ENCODE measurements at regions not wholly inside any gene's neighbourhood (a gene's known extent, or its start where the extent isn't known, plus 50 kb on each side); places are given as distances from the start of the nearest gene placed in this dataset.

DNA sequence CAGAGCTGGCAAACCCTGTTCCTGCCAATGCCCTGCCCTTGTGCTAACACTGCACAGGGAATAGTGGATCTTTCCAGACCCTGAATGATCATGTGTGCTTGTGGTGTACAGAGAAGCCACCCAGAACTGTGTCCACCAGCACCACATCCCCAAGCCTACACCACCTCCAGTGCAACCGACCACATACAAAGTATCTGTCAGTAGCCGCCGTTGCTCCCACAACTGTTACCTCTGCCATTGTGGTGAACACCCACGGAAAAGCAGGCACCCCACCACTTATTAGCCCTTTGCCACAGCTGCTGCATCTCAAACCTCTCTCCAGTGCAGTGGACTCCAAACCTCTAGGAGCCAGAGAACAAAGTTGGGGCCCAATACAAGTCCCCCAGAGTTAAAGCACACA, 1049.6 kb downstream of the TRHDE start:
- H3K4me1 ChIP-seq: no peaks in the 10 kb centered on the region
- DNase-seq (ENCODE audit: low spot score in 2 of 2): no peak
- H3K36me3 ChIP-seq: no peaks in the 10 kb centered on the region
- peaks cover 0 to 9% (median 2%) of the 10 kb centered on the region in 4 donors for H3K9me3 ChIP-seq
- no peak overlapping the region for H3K27ac ChIP-seq
- H3K27me3 ChIP-seq: no peaks in the 10 kb centered on the region
- no peak overlapping the region for H3K4me3 ChIP-seq
- no peak for TF ChIP-seq EP300 (IDR thresholded peaks at IDR 0.05)
- WGBS, 2 donors: 88 to 100% methylated on average over 4 of the region's 4 CpGs

DNA sequence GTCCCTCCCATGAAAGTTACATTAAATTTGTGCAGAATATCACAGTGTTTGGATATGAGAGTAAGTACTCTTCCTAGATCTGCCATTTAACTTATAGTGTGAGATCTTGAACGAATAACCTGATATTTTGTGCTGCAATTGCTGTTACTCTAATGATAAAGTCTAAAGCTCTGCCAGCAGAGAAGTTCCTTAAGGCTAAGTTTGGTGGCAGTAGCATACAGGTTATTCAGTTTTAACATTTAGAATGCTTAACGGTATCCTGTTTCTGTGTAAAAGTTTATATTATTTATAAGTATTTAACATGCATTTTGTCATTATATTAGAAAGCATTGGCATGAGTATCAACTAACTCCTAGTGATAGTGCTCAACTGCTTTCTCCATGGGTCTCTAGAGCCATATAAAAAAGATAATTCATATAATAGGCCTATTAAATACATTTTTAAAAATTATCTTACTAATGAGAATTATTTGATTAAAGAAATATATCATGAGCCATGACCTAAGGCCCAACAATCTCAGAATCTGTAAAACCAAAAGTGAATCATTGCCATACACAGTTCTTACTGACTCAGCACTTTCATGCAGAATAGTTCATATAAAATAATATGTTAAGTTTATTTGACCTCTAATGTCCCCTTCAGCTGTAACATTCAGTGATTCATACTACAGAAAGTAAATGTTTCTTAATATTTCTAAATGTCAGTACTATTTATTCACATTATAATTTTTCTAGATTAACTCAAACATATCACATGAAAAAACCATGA, 1058.6 kb downstream of the TRHDE start:
- no peaks in the 10 kb centered on the region for H3K9me3 ChIP-seq
- no peaks in the 10 kb centered on the region for H3K4me1 ChIP-seq
- DNase-seq (ENCODE audit: low spot score in 2 of 2): no peak
- H3K27me3 ChIP-seq: no peaks in the 10 kb centered on the region
- TF ChIP-seq POLR2A (IDR thresholded peaks at IDR 0.05) (no peak), EP300 (IDR thresholded peaks at IDR 0.05) (no peak)
- TF ChIP-seq, protein P1, sequence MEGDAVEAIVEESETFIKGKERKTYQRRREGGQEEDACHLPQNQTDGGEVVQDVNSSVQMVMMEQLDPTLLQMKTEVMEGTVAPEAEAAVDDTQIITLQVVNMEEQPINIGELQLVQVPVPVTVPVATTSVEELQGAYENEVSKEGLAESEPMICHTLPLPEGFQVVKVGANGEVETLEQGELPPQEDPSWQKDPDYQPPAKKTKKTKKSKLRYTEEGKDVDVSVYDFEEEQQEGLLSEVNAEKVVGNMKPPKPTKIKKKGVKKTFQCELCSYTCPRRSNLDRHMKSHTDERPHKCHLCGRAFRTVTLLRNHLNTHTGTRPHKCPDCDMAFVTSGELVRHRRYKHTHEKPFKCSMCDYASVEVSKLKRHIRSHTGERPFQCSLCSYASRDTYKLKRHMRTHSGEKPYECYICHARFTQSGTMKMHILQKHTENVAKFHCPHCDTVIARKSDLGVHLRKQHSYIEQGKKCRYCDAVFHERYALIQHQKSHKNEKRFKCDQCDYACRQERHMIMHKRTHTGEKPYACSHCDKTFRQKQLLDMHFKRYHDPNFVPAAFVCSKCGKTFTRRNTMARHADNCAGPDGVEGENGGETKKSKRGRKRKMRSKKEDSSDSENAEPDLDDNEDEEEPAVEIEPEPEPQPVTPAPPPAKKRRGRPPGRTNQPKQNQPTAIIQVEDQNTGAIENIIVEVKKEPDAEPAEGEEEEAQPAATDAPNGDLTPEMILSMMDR (IDR thresholded peaks at IDR 0.05): no peak
- H3K36me3 ChIP-seq: no peaks in the 10 kb centered on the region
- no peak overlapping the region for H3K27ac ChIP-seq
- H3K4me3 ChIP-seq: no peak overlapping the region
- WGBS, 2 donors: 76 to 78% methylated on average over 2 of the region's 2 CpGs

DNA sequence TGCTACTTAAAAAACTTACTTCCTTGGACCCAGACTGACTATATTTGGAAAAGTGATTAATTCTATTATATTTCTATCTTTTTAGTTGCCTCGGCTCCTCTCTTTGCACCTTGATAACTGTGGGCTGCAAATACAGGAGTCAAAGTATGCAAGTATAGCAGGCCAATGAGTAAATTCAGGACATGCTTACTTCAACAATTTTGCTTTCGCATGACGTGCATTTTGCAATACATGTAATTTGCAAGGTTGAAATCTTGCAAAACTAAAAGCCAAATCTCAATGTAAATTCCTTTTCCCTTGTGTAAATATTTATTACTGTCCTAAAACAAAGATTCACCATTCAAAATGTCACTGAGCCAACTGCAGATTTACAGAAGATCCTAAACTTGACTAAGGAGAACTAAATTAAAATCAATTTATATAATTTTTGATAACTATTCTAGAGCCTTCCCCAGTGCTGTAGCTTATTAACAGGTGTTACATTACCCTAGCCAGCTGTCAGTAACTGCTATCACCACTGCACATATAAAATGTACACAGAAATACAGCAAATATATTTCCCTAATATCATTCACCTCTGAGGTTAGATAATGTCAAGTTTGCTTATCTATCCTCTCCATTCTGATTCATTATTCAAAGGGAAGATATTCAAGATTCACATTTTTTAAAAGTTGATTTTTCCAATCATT, 1069.5 kb downstream of the TRHDE start:
- H3K9me3 ChIP-seq: no peaks in the 10 kb centered on the region
- no peaks in the 10 kb centered on the region for H3K27me3 ChIP-seq
- 77 to 82% methylated on average over 3 of the region's 3 CpGs for WGBS, 2 donors
- no peak overlapping the region for H3K4me3 ChIP-seq
- H3K36me3 ChIP-seq: no peaks in the 10 kb centered on the region
- DNase-seq (ENCODE audit: low spot score in 2 of 2): no peak
- H3K4me1 ChIP-seq: no peaks in the 10 kb centered on the region
- no peak overlapping the region for H3K27ac ChIP-seq
- no peak for TF ChIP-seq POLR2A (IDR thresholded peaks at IDR 0.05)
- no peak for TF ChIP-seq EP300 (IDR thresholded peaks at IDR 0.05)
- TF ChIP-seq, protein P1 (IDR thresholded peaks at IDR 0.05): no peak

DNA sequence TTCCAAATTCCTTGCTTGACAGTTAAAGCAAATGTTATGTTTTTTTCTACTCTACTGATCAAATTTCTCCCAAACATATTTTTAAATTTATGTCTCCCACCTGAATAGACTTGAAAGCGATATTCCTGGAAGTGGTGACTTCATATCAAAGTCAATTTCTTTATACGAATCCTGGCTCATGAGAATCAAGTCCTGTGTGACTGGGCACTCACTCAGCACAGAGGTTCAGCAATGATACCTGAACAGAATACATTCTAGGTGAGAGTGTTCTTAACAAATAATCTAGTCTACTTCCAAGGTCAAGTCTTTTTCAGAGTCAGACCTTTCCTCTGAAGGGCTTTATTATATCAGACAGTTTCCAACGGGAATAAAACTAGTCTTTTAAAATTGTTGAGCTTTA, 1070.6 kb downstream of the TRHDE start:
- WGBS, 2 donors: 71 to 76% methylated on average over 3 of the region's 3 CpGs
- H3K36me3 ChIP-seq: no peaks in the 10 kb centered on the region
- no peaks in the 10 kb centered on the region for H3K4me1 ChIP-seq
- no peaks in the 10 kb centered on the region for H3K27me3 ChIP-seq
- H3K27ac ChIP-seq: no peak overlapping the region
- H3K4me3 ChIP-seq: no peak overlapping the region
- H3K9me3 ChIP-seq: no peaks in the 10 kb centered on the region
- no peak for DNase-seq (ENCODE audit: low spot score in 2 of 2)
- TF ChIP-seq POLR2A (IDR thresholded peaks at IDR 0.05): no peak
- TF ChIP-seq, protein P1 (IDR thresholded peaks at IDR 0.05): no peak
- no peak for TF ChIP-seq EP300 (IDR thresholded peaks at IDR 0.05)

DNA sequence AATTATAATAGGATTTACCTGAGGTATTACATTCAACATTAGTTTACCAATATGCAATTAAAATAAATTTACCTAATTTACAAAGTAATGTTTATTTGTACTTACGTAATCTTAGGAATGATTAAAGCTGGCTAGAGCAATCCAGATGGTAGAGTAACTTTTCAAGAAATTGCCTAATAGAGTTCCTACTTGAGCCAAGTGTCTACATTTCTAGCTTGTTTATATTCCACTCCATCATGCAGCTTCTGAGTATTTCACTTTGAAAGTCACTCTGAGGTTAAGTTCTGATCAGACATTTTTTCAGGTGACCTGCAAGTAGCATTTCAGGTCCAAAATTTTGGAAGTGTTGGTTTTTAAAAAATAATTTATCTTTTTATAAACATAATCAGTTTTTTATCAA, 1080.7 kb downstream of the TRHDE start:
- Histone ChIP-seq H3K4me3 (no peak overlapping the region), H3K27me3 (no peaks in the 10 kb centered on the region), H3K4me1 (no peaks in the 10 kb centered on the region), H3K27ac (no peak overlapping the region), H3K9me3 (no peaks in the 10 kb centered on the region), H3K36me3 (no peaks in the 10 kb centered on the region)
- WGBS, 2 donors: 85 to 93% methylated on average over 1 of the region's 1 CpG
- TF ChIP-seq POLR2A (IDR thresholded peaks at IDR 0.05): no peak
- TF ChIP-seq EP300 (IDR thresholded peaks at IDR 0.05): no peak
- TF ChIP-seq, protein P1 (IDR thresholded peaks at IDR 0.05): no peak
- no peak for DNase-seq (ENCODE audit: low spot score in 2 of 2)

Measured in tibial nerve (tissue), 4 donors.